H9 (cell line): ENCODE measurements at regions not wholly inside any gene's neighbourhood (a gene's known extent, or its start where the extent isn't known, plus 50 kb on each side); places are given as distances from the start of the nearest gene placed in this dataset.

ENCODE experiments used
- DNase-seq: peaks from one replicate; pipeline ENCODE4 v3.0.0-alpha.2; 2017
- H2AFZ ChIP-seq: one replicate; pipeline ENCODE4 v1.6.1; 2013; ENCODE audit warnings: mild to moderate bottlenecking, low read length, control low read depth, moderate library complexity
- H2AK5ac ChIP-seq: 2 replicates; pipeline ENCODE4 v1.6.1; 2013; ENCODE audit warnings: low read length, control low read depth, mixed read lengths; ENCODE audit not compliant: insufficient read length
- H2BK120ac ChIP-seq: one replicate; pipeline ENCODE4 v1.6.1; 2013; ENCODE audit warnings: low read depth, mild to moderate bottlenecking, low read length, control low read depth, inconsistent platforms; ENCODE audit not compliant: poor library complexity, severe bottlenecking
- H2BK12ac ChIP-seq: 2 replicates; pipeline ENCODE4 v1.6.1; 2013; ENCODE audit warnings: low read length, control low read depth, mixed read lengths, low read depth; ENCODE audit not compliant: insufficient read length
- H2BK15ac ChIP-seq: 2 replicates; pipeline ENCODE4 v1.6.1; 2013; ENCODE audit warnings: low read depth, low read length, control low read depth
- H2BK20ac ChIP-seq: one replicate; pipeline ENCODE4 v1.6.1; 2013; ENCODE audit warnings: low read depth, mild to moderate bottlenecking, low read length, control low read depth, inconsistent platforms; ENCODE audit not compliant: poor library complexity, severe bottlenecking
- H2BK5ac ChIP-seq: 2 replicates; pipeline ENCODE4 v1.6.1; 2013; ENCODE audit warnings: low read length, control low read depth, mixed read lengths; ENCODE audit not compliant: insufficient read length
- H3K14ac ChIP-seq: 2 replicates; pipeline ENCODE4 v1.6.1; 2013; ENCODE audit warnings: low read length, control low read depth; ENCODE audit not compliant: insufficient read depth
- H3K18ac ChIP-seq: 2 replicates; pipeline ENCODE4 v1.6.1; 2013; ENCODE audit warnings: low read depth, mild to moderate bottlenecking, mixed read lengths, low read length, control low read depth; ENCODE audit not compliant: insufficient read length
- H3K23ac ChIP-seq: 2 replicates; pipeline ENCODE4 v1.6.1; 2013; ENCODE audit warnings: low read length, control low read depth, mixed read lengths, low read depth; ENCODE audit not compliant: insufficient read length
- H3K23me2 ChIP-seq: 2 replicates; pipeline ENCODE4 v1.6.1; 2013; ENCODE audit warnings: low read depth, mild to moderate bottlenecking, mixed read lengths, low read length, control low read depth; ENCODE audit not compliant: insufficient read length, poor library complexity, severe bottlenecking
- H3K27ac ChIP-seq: 2 replicates; pipeline ENCODE4 v1.5.1; 2013; ENCODE audit warnings: low read length, control low read depth, mixed read lengths, low read depth; ENCODE audit not compliant: insufficient read length
- H3K27me3 ChIP-seq: 2 replicates; pipeline ENCODE4 v1.6.1; 2013; ENCODE audit warnings: low read length, control low read depth, inconsistent platforms; ENCODE audit not compliant: insufficient read depth
- H3K4ac ChIP-seq: 2 replicates; pipeline ENCODE4 v1.6.1; 2013; ENCODE audit warnings: low read depth, mild to moderate bottlenecking, control low read depth, inconsistent platforms, low read length, moderate library complexity
- H3K4me1 ChIP-seq: 2 replicates; pipeline ENCODE4 v1.6.1; 2013; ENCODE audit warnings: low read length, control low read depth, inconsistent platforms; ENCODE audit not compliant: insufficient read depth
- H3K4me2 ChIP-seq: 2 replicates; pipeline ENCODE4 v1.6.1; 2013; ENCODE audit warnings: low read length, control low read depth, mixed read lengths; ENCODE audit not compliant: insufficient read length, insufficient read depth
- H3K56ac ChIP-seq: 2 replicates; pipeline ENCODE4 v1.6.1; 2013; ENCODE audit warnings: low read depth, mild to moderate bottlenecking, mixed read lengths, low read length, control low read depth; ENCODE audit not compliant: insufficient read length
- H3K79me1 ChIP-seq: 2 replicates; pipeline ENCODE4 v1.6.1; 2013; ENCODE audit warnings: low read depth, mild to moderate bottlenecking, moderate library complexity, low read length, control low read depth, inconsistent platforms; ENCODE audit not compliant: insufficient read depth, poor library complexity, severe bottlenecking
- H3K79me2 ChIP-seq: 2 replicates; pipeline ENCODE4 v1.6.1; 2013; ENCODE audit warnings: low read length, control low read depth, inconsistent platforms; ENCODE audit not compliant: insufficient read depth
- H3K9ac ChIP-seq: 2 replicates; pipeline ENCODE4 v1.6.1; 2013; ENCODE audit warnings: low read length, control low read depth, mixed read lengths; ENCODE audit not compliant: insufficient read length; ENCODE audit errors: extremely low read depth
- H3K9me3 ChIP-seq: one replicate; pipeline ENCODE4 v1.6.1; 2013; ENCODE audit warnings: low read depth, low read length, inconsistent platforms; ENCODE audit not compliant: control insufficient read depth
- H3T11ph ChIP-seq: one replicate; pipeline ENCODE4 v1.6.1; 2013; ENCODE audit warnings: mild to moderate bottlenecking, low read length, control low read depth, inconsistent platforms
- H4K20me1 ChIP-seq: one replicate; pipeline ENCODE4 v1.6.1; 2013; ENCODE audit not compliant: control insufficient read depth, insufficient read length, insufficient read depth
- H4K5ac ChIP-seq: 2 replicates; pipeline ENCODE4 v1.6.1; 2013; ENCODE audit warnings: low read depth, mild to moderate bottlenecking, mixed read lengths, low read length, control low read depth; ENCODE audit not compliant: insufficient read length
- H4K8ac ChIP-seq: replicated peaks from 2 replicates; pipeline ENCODE4 v1.6.1; 2013; ENCODE audit warnings: low read length, control low read depth, mixed read lengths, low read depth; ENCODE audit not compliant: insufficient read length
- H4K91ac ChIP-seq: 2 replicates; pipeline ENCODE4 v1.6.1; 2013; ENCODE audit warnings: low read depth, mild to moderate bottlenecking, moderate library complexity, mixed read lengths, low read length, control low read depth; ENCODE audit not compliant: insufficient read length
- H3K27ac Mint-ChIP-seq, 3 experiments: 2 replicates in 2 of 3; 3 replicates in 1 of 3; pipeline ENCODE4 v1.8.0; 2020 to 2021; ENCODE audit warnings: mixed read lengths in 3 of 3, mild to moderate bottlenecking in 1 of 3, moderate library complexity in 1 of 3
- H3K27me3 Mint-ChIP-seq: 2 replicates; pipeline ENCODE4 v1.8.0; 2021; ENCODE audit warnings: low read depth, mild to moderate bottlenecking, moderate library complexity, mixed read lengths
- H3K36me3 Mint-ChIP-seq, 3 experiments: 2 replicates in 2 of 3; 3 replicates in 1 of 3; pipeline ENCODE4 v1.8.0; 2020 to 2021; ENCODE audit warnings: low read depth in 3 of 3, mixed read lengths in 3 of 3; ENCODE audit not compliant: insufficient read depth in 1 of 3
- H3K4me1 Mint-ChIP-seq, 2 experiments: 2 replicates each; pipeline ENCODE4 v1.8.0; 2020; ENCODE audit warnings: mixed read lengths in 2 of 2
- H3K4me3 Mint-ChIP-seq, 2 experiments: 2 replicates in 1 of 2; 3 replicates in 1 of 2; pipeline ENCODE4 v1.8.0; 2020 to 2021; ENCODE audit warnings: mild to moderate bottlenecking in 2 of 2, mixed read lengths in 2 of 2, moderate library complexity in 1 of 2
- H3K9me3 Mint-ChIP-seq, 2 experiments: 2 replicates in 1 of 2; 3 replicates in 1 of 2; pipeline ENCODE4 v1.8.0; 2020; ENCODE audit warnings: mild to moderate bottlenecking in 2 of 2, mixed read lengths in 2 of 2, moderate library complexity in 1 of 2
- WGBS: extraction: QIAGEN DNeasy Blood & Tissue Kit; methylation state at CpG from one replicate; pipeline ENCODE4 v1.1.7; 2013; ENCODE audit warnings: missing lambda C conversion rate, low lambda C conversion rate, mixed read lengths; ENCODE audit not compliant: insufficient read length; ENCODE audit errors: extremely low coverage; 5-methylcytosine and 5-hydroxymethylcytosine counted together
- TF ChIP-seq, protein P1 (sequence below): fragments of 200-600 bp; sonication (generic); conservative IDR thresholded peaks from 3 replicates; pipeline ENCODE4 v1.8.0; 2021; ENCODE audit warnings: antibody characterized with exemption, mild to moderate bottlenecking

DNA sequence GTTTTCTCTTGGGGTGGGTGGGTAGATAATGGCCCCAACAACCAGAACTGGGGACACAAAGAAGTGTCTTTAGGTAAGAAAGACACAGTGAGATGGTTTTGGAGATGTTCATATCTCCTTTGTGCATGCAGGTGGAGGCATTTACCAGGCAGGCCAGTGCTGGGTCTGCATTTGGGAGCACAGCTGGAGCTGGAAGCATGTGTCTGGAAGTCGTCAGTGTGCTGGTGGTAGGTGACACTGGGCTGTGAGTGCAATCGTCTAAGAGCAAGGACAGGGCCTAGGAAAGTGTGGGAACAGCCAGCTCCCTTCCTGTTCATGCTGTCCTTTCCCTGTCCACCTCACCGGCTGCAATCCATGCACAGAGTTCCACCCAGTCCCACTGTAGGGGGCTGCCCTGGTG is 88.3 kb upstream of the ZNF32 start:
- TF ChIP-seq, protein P1, sequence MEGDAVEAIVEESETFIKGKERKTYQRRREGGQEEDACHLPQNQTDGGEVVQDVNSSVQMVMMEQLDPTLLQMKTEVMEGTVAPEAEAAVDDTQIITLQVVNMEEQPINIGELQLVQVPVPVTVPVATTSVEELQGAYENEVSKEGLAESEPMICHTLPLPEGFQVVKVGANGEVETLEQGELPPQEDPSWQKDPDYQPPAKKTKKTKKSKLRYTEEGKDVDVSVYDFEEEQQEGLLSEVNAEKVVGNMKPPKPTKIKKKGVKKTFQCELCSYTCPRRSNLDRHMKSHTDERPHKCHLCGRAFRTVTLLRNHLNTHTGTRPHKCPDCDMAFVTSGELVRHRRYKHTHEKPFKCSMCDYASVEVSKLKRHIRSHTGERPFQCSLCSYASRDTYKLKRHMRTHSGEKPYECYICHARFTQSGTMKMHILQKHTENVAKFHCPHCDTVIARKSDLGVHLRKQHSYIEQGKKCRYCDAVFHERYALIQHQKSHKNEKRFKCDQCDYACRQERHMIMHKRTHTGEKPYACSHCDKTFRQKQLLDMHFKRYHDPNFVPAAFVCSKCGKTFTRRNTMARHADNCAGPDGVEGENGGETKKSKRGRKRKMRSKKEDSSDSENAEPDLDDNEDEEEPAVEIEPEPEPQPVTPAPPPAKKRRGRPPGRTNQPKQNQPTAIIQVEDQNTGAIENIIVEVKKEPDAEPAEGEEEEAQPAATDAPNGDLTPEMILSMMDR = no peak
- Mint-ChIP-seq H3K4me1 (peaks cover 0 to 3% of the 10 kb centered on the region in 2 experiments; a peak in 1 of 4 replicates), H3K27me3 (peaks cover 12% of the 10 kb centered on the region), H3K4me3 (no peak overlapping the region), H3K36me3 (no peaks in the 10 kb centered on the region), H3K27ac (no peak overlapping the region; a peak in 1 of 7 replicates), H3K9me3 (no peaks in the 10 kb centered on the region)
- no peak overlapping the region for H2BK12ac ChIP-seq
- no CpG with 5 or more reads among the region's 3 CpGs for WGBS
- H2BK15ac ChIP-seq = no peak overlapping the region
- no peak overlapping the region for H2BK5ac ChIP-seq
- no peak overlapping the region for H3K4me2 ChIP-seq
- no peak overlapping the region for H3T11ph ChIP-seq
- H3K79me2 ChIP-seq = no peaks in the 10 kb centered on the region
- no peak overlapping the region for H3K18ac ChIP-seq
- no peaks in the 10 kb centered on the region for H3K9me3 ChIP-seq
- H3K14ac ChIP-seq = no peak overlapping the region
- H3K9ac ChIP-seq = no peak overlapping the region
- no peaks in the 10 kb centered on the region for H3K4me1 ChIP-seq
- no peak overlapping the region for H4K8ac ChIP-seq
- no peaks in the 10 kb centered on the region for H3K27me3 ChIP-seq
- no peak overlapping the region for H3K23ac ChIP-seq
- no peaks in the 10 kb centered on the region for H4K20me1 ChIP-seq
- H4K5ac ChIP-seq = no peak overlapping the region
- no peak overlapping the region for H2BK20ac ChIP-seq
- H3K23me2 ChIP-seq = no peaks in the 10 kb centered on the region
- no peaks in the 10 kb centered on the region for H3K79me1 ChIP-seq
- H2AFZ ChIP-seq = no peak overlapping the region
- DNase-seq = no peak
- no peak overlapping the region for H2AK5ac ChIP-seq
- H3K56ac ChIP-seq = no peak overlapping the region
- H4K91ac ChIP-seq = no peak overlapping the region
- H2BK120ac ChIP-seq = no peak overlapping the region
- no peak overlapping the region for H3K4ac ChIP-seq
- H3K27ac ChIP-seq = no peak overlapping the region
